PC-9 (cell line): ENCODE measurements at regions not wholly inside any gene's neighbourhood (a gene's known extent, or its start where the extent isn't known, plus 50 kb on each side); places are given as distances from the start of the nearest gene placed in this dataset.

Source experiments
- BruUV-seq: library from RNA; stranded (reverse); fragments of 400-500 nt; replicated peaks from 2 replicates; lab custom pipeline; 2021; lab: Mats Ljungman, UMichigan
- CTCF ChIA-PET: fragments of 300-600 bp; sonication (Branson Sonifier 250); formaldehyde crosslinking; loops from one replicate; lab custom pipeline; 2022; ENCODE audit warnings: antibody characterized with exemption; lab: Charles Lee
- POLR2A ChIA-PET: fragments of 300-600 bp; sonication (Branson Sonifier 250); formaldehyde crosslinking; loops from one replicate; lab custom pipeline; 2022; ENCODE audit warnings: antibody characterized with exemption; ENCODE audit not compliant: unreplicated experiment; lab: Charles Lee
- DNase-seq, 2 experiments: peaks; one replicate each; pipeline versions ENCODE4 v3.0.0 to v3.0.0-alpha.2; 2015 to 2022; ENCODE audit warnings: mixed read lengths in 1 of 2
- H2AFZ ChIP-seq: fragments of 200-600 bp; sonication (generic); 2 replicates; pipeline ENCODE4 v1.8.1; 2017; ENCODE audit warnings: antibody characterized with exemption
- H3F3A ChIP-seq: fragments of 200-600 bp; sonication (generic); 2 replicates; pipeline ENCODE4 v1.8.1; 2017; ENCODE audit warnings: antibody characterized with exemption, mild to moderate bottlenecking, low read depth; ENCODE audit not compliant: insufficient read depth
- H3K27ac ChIP-seq: fragments of 200-600 bp; sonication (generic); 2 replicates; pipeline ENCODE4 v1.6.1; 2016; ENCODE audit warnings: mixed run types
- H3K27me3 ChIP-seq: fragments of 200-600 bp; sonication (generic); 2 replicates; pipeline ENCODE4 v1.6.1; 2016; ENCODE audit warnings: low read depth, mixed run types; ENCODE audit not compliant: insufficient read depth
- H3K36me3 ChIP-seq: fragments of 200-600 bp; sonication (generic); 2 replicates; pipeline ENCODE4 v1.6.1; 2016; ENCODE audit warnings: low read depth, mixed run types
- H3K4me1 ChIP-seq: fragments of 200-600 bp; sonication (generic); replicated peaks from 2 replicates; pipeline ENCODE4 v1.6.1; 2016; ENCODE audit warnings: mixed run types; ENCODE audit not compliant: insufficient read depth
- H3K4me2 ChIP-seq: fragments of 200-600 bp; sonication (generic); 2 replicates; pipeline ENCODE4 v1.6.1; 2017; ENCODE audit warnings: mixed run types
- H3K4me3 ChIP-seq: fragments of 200-600 bp; sonication (generic); 2 replicates; pipeline ENCODE4 v1.6.1; 2016; ENCODE audit warnings: mixed run types
- H3K79me2 ChIP-seq: fragments of 200-600 bp; sonication (generic); 2 replicates; pipeline ENCODE4 v1.6.1; 2017; ENCODE audit warnings: low read depth, mixed run types
- H3K9me2 ChIP-seq: fragments of 200-600 bp; sonication (generic); 2 replicates; pipeline ENCODE4 v1.8.1; 2017; ENCODE audit warnings: mild to moderate bottlenecking; ENCODE audit not compliant: insufficient read depth
- H3K9me3 ChIP-seq: fragments of 200-600 bp; sonication (generic); 2 replicates; pipeline ENCODE4 v1.8.1; 2016; ENCODE audit warnings: low read depth; ENCODE audit not compliant: insufficient read depth
- H4K20me1 ChIP-seq: fragments of 200-600 bp; sonication (generic); 2 replicates; pipeline ENCODE4 v1.8.1; 2017; ENCODE audit not compliant: insufficient read depth
- EZH2 ChIP-seq: fragments of 200-600 bp; sonication (generic); IDR thresholded peaks from 2 replicates; pipeline ENCODE4 v1.8.0; 2017; ENCODE audit warnings: antibody characterized with exemption, low read depth
- intact Hi-C: fragments of 100-400 bp; cut with micrococcal nuclease; formaldehyde crosslinking; loops from one replicate; pipeline ENCODE4 v1.10.0; 2022; ENCODE audit not compliant: unreplicated experiment
- TF ChIP-seq, protein P1 (sequence below): fragments of 200-600 bp; sonication (generic); conservative IDR thresholded peaks from 2 replicates; pipeline ENCODE4 v1.6.1; 2017; ENCODE audit warnings: mixed run types, antibody characterized with exemption, mild to moderate bottlenecking, moderate library complexity

DNA sequence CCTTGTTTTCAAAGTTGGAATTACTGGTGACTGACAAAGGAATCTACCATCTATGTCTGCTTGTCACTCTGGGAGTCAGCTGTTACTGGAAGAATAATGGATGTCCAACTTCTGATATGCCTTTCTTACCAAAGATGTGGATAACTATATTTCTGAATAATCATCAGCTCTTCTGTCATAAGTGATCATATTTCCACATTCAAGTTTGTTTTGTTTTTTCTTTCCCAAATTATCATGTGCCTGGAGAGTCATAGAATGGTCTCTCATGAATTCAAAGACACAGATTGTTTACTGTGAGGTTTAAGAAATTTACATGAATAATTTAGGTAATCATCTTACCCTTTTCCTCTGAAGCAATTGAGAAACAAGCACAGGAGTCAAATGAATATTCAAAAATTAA lies 986.7 kb upstream of the CDH2 start:
- Histone ChIP-seq H3K27ac (peak overlapping the region; percentile 74), H3K9me2 (no peaks in the 10 kb centered on the region; the same call in 1 of the 2 replicates), H3K36me3 (no peaks in the 10 kb centered on the region), H3F3A (0 out of 2 replicates have a peak, but pooled peaks cover 4% of the 10 kb centered on the region), H2AFZ (no peak overlapping the region), H4K20me1 (no peaks in the 10 kb centered on the region), H3K27me3 (no peaks in the 10 kb centered on the region), H3K9me3 (no peaks in the 10 kb centered on the region), H3K4me3 (no peak overlapping the region), H3K4me1 (peaks cover 23% of the 10 kb centered on the region; the same call in 1 of the 2 replicates), H3K4me2 (no peak overlapping the region), H3K79me2 (no peaks in the 10 kb centered on the region)
- BruUV-seq = TSS peak; percentile 71
- intact Hi-C loops = no loop called here
- CTCF ChIA-PET = no interaction called here
- DNase-seq = no peak
- POLR2A ChIA-PET = no interaction called here
- TF ChIP-seq EZH2 = no peak
- TF ChIP-seq, protein P1, sequence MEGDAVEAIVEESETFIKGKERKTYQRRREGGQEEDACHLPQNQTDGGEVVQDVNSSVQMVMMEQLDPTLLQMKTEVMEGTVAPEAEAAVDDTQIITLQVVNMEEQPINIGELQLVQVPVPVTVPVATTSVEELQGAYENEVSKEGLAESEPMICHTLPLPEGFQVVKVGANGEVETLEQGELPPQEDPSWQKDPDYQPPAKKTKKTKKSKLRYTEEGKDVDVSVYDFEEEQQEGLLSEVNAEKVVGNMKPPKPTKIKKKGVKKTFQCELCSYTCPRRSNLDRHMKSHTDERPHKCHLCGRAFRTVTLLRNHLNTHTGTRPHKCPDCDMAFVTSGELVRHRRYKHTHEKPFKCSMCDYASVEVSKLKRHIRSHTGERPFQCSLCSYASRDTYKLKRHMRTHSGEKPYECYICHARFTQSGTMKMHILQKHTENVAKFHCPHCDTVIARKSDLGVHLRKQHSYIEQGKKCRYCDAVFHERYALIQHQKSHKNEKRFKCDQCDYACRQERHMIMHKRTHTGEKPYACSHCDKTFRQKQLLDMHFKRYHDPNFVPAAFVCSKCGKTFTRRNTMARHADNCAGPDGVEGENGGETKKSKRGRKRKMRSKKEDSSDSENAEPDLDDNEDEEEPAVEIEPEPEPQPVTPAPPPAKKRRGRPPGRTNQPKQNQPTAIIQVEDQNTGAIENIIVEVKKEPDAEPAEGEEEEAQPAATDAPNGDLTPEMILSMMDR = no peak

DNA sequence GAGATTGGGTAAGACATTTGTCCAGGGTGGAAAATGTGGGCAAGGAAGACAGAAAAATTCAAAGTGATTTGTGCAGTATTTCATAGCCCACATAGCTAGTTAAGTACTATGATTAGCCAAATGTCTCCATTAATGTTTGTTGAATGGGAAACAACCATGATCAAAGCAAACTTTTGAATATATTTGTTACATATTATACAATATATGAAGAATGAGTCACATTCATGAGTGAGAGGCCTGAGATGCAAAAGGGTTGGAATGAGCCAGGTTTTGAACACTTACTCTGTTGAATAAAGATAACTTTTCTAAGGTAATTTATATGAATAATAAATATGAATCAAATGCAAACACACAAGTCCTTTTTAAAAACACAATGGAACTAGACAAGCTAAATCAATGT lies 984.5 kb upstream of the CDH2 start:
- Histone ChIP-seq H3K27ac (no peak overlapping the region), H3K36me3 (no peaks in the 10 kb centered on the region), H3K4me2 (no peak overlapping the region), H3K4me3 (no peak overlapping the region), H3K9me2 (no peaks in the 10 kb centered on the region; the same call in 1 of the 2 replicates), H2AFZ (no peak overlapping the region), H4K20me1 (no peaks in the 10 kb centered on the region), H3K9me3 (no peaks in the 10 kb centered on the region), H3K79me2 (no peaks in the 10 kb centered on the region), H3F3A (0 out of 2 replicates have a peak, but pooled peaks cover 4% of the 10 kb centered on the region), H3K4me1 (peaks cover 23% of the 10 kb centered on the region), H3K27me3 (no peaks in the 10 kb centered on the region)
- ChIA-PET CTCF (no interaction called here), POLR2A (no interaction called here)
- TF ChIP-seq, protein P1 = no peak
- no peak for TF ChIP-seq EZH2
- intact Hi-C loops = no loop called here
- DNase-seq = no peak
- BruUV-seq = no TSS peak

DNA sequence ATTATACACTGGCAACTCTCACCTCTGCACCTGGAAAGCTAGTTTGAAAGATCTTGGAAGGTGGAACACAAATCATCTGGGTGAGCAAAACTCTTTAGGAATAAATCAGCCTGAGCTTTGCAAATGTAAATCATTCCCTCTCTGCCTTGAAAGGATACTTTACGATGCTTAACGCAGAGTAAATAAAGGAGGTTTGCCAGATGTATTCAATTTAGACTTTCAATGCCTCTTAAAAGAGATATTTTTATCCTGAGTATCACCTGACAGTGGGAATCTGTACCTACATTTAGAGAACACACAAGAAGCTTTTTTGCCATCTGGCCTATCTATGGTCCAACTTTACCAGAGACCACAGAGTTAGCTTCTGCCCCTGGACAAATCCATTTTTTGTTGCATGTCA lies 983.2 kb upstream of the CDH2 start:
- ChIA-PET CTCF (no interaction called here), POLR2A (no interaction called here)
- Histone ChIP-seq H3K36me3 (no peaks in the 10 kb centered on the region), H3K4me2 (no peak overlapping the region), H3K27me3 (no peaks in the 10 kb centered on the region), H3K4me1 (peaks cover 26% of the 10 kb centered on the region), H3K9me2 (no peaks in the 10 kb centered on the region; the same call in 1 of the 2 replicates), H3K27ac (no peak overlapping the region), H3K79me2 (no peaks in the 10 kb centered on the region), H3K9me3 (no peaks in the 10 kb centered on the region), H2AFZ (no peak overlapping the region), H3K4me3 (no peak overlapping the region), H3F3A (peaks cover 9% of the 10 kb centered on the region; the same call in 1 of the 2 replicates), H4K20me1 (no peaks in the 10 kb centered on the region)
- DNase-seq = no peak
- TF ChIP-seq, protein P1 = no peak
- no peak for TF ChIP-seq EZH2
- no TSS peak for BruUV-seq
- intact Hi-C loops = no loop called here
